ENCODE measurements at regions not wholly inside any gene's neighbourhood (a gene's known extent, or its start where the extent isn't known, plus 50 kb on each side); places are given as distances from the start of the nearest gene placed in this dataset.
A peak's percentile ranks its signal among the peaks of the same experiment; 100 is the strongest.

DNA sequence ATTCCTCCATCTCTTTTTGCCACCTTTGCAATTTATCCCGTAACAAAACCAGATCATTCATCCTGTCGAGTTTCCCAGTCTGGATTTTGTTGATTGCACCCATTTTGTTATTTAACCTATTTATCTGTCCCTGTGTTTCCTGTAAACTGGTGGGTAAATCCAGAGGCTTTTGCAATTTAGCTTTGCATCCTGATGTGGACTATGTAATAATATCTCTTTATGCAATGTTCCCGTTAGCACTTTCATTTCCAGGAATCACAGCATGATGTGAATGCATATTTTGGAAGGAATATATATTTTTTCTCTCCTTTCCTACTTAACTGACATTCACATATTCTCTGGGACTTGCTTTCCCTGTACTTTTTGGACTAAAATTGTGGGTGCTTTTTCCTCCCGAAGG, 240.3 kb upstream of the GAS1 start:
- FAIRE-seq: no peak
- DNase-seq (ENCODE audit: low read depth): no peak
- H3K27me3 ChIP-seq (ENCODE audit: control insufficient read depth, insufficient read depth, low read length): no peaks in the 10 kb centered on the region
- H3K36me3 ChIP-seq (ENCODE audit: control insufficient read depth, insufficient read depth, low read length): no peaks in the 10 kb centered on the region
- no peak overlapping the region for H3K4me3 ChIP-seq (ENCODE audit: low read depth, low read length)
- TF ChIP-seq, protein P1, sequence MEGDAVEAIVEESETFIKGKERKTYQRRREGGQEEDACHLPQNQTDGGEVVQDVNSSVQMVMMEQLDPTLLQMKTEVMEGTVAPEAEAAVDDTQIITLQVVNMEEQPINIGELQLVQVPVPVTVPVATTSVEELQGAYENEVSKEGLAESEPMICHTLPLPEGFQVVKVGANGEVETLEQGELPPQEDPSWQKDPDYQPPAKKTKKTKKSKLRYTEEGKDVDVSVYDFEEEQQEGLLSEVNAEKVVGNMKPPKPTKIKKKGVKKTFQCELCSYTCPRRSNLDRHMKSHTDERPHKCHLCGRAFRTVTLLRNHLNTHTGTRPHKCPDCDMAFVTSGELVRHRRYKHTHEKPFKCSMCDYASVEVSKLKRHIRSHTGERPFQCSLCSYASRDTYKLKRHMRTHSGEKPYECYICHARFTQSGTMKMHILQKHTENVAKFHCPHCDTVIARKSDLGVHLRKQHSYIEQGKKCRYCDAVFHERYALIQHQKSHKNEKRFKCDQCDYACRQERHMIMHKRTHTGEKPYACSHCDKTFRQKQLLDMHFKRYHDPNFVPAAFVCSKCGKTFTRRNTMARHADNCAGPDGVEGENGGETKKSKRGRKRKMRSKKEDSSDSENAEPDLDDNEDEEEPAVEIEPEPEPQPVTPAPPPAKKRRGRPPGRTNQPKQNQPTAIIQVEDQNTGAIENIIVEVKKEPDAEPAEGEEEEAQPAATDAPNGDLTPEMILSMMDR (IDR thresholded peaks at IDR 0.05; ENCODE audit: insufficient read depth, low read length, severe bottlenecking): no peak

DNA sequence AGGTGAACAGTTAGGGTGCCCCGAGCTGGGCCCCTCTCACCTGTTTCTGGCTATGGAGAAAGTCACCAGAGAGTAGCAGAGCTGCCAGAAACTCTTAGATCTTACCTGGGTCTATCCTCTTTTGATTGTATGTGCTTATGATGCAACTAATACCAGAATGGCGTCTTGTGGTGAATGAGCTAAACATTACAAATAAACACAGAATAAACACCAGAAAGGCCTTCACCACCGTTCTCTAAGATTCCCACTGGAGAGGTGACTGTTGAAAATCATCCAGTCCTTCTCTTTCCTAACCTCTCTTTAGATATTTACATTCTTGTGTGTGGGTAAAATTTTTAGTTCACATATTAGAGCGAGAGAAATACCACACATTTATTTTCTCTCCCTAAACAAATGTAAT, 241.7 kb upstream of the GAS1 start:
- TF ChIP-seq, protein P1 (IDR thresholded peaks at IDR 0.05; ENCODE audit: insufficient read depth, low read length, severe bottlenecking): no peak
- DNase-seq (ENCODE audit: low read depth): no peak
- Histone ChIP-seq H3K27me3 (ENCODE audit: control insufficient read depth, insufficient read depth, low read length) (no peaks in the 10 kb centered on the region), H3K36me3 (ENCODE audit: control insufficient read depth, insufficient read depth, low read length) (no peaks in the 10 kb centered on the region), H3K4me3 (ENCODE audit: low read depth, low read length) (no peak overlapping the region)
- no peak for FAIRE-seq

DNA sequence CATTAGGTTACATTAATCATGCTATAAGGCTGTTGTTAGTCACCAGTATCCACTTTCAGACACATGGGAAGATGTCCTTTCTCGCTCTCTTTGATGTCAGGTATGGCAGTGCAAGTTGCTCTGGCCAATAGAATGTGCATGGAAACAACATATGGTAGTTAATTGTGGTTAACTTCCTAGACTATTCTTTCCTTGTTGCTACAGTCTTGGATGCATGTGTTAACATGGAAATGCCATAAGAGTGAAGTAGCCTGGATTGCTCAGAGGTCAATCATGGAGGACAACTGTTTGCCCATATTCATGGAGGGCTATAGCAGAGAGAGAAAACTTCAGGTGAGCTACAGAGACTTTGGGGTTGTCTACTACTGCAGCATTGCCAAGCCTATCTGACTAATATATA, 245.8 kb upstream of the GAS1 start:
- no peak for FAIRE-seq
- TF ChIP-seq, protein P1 (IDR thresholded peaks at IDR 0.05; ENCODE audit: insufficient read depth, low read length, severe bottlenecking): no peak
- no peak for DNase-seq (ENCODE audit: low read depth)
- Histone ChIP-seq H3K27me3 (ENCODE audit: control insufficient read depth, insufficient read depth, low read length) (no peaks in the 10 kb centered on the region), H3K4me3 (ENCODE audit: low read depth, low read length) (no peak overlapping the region), H3K36me3 (ENCODE audit: control insufficient read depth, insufficient read depth, low read length) (no peaks in the 10 kb centered on the region)

DNA sequence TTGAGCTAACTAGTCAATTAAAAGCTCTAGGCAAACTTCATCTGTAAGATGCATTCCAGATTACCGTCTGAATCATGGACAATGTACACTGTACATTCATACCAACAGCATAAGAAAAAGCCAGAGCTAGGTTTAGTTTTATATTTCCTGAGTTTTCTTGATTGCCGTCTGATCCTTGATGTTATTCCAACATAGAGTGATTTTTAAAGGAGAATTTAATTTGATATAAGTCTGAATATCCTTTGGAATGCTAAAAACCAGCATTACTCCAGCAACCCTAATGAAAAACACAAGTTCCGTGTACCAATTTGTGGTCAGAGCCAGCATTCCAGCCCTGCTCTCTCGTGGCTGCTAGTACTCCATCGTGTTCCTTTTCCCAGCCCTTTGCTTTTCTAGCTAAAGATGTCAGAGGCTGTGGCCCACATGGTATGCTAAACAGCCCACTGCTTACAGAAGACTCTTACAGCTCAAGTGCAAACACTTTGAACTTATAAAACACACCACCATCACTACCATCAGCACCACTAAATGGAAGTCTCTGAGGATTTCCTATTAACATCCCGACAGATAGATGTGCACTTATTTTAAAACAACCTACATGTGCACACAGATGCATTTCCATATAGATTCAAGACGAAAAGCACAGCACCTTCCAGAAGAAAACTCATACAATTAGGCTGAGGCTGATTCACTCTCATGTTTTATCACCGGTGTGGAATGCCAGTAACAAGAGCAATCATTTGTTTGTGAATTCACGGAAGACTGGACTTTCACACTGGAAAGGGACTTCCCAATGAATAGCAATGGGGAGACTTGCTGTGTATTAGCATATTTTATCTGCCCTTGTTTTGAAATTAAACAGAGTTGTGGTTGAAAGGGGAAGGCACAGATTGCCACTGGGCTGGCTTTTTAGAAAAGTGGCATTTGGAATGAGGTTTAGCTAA, 246.9 kb upstream of the GAS1 start:
- no peak for FAIRE-seq
- TF ChIP-seq, protein P1 (IDR thresholded peaks at IDR 0.05; ENCODE audit: insufficient read depth, low read length, severe bottlenecking): no peak
- Histone ChIP-seq H3K27me3 (ENCODE audit: control insufficient read depth, insufficient read depth, low read length) (no peaks in the 10 kb centered on the region), H3K4me3 (ENCODE audit: low read depth, low read length) (no peak overlapping the region), H3K36me3 (ENCODE audit: control insufficient read depth, insufficient read depth, low read length) (no peaks in the 10 kb centered on the region)
- DNase-seq (ENCODE audit: low read depth): peak; percentile 80

DNA sequence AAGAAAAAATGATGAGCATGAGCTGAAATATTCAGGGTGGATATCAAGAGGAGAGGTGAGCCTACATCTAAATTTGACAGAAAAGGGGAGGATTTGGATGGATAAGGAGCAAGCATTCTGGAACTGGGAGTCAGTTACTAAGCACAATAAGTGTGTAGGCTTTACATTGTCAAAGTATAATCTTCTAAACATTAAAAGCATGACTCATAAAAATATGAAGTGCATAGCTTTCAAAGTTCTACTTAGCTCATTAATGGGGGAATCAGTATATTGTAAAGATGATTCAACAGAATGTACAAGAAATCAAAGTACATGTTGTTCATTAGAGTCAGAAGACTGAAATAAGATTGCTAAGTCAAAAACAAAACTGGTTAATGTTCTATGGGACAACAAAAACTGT, 248.0 kb upstream of the GAS1 start:
- FAIRE-seq (no peak), DNase-seq (ENCODE audit: low read depth) (peak; percentile 47)
- Histone ChIP-seq H3K36me3 (ENCODE audit: control insufficient read depth, insufficient read depth, low read length) (no peaks in the 10 kb centered on the region), H3K4me3 (ENCODE audit: low read depth, low read length) (no peak overlapping the region), H3K27me3 (ENCODE audit: control insufficient read depth, insufficient read depth, low read length) (no peaks in the 10 kb centered on the region)
- TF ChIP-seq, protein P1 (IDR thresholded peaks at IDR 0.05; ENCODE audit: insufficient read depth, low read length, severe bottlenecking): no peak
